Lung (tissue), 11 donors: ENCODE measurements at regions not wholly inside any gene's neighbourhood (a gene's known extent, or its start where the extent isn't known, plus 50 kb on each side); places are given as distances from the start of the nearest gene placed in this dataset.
A peak's percentile ranks its signal among the peaks of the same experiment; 100 is the strongest.

Source experiments
- ATAC-seq: fragments of 200-7000 bp; cut with Tn5 transposase; one replicate; pipeline ENCODE4 v1.9.1; 2020; ENCODE audit warnings: moderate number of reproducible peaks; ENCODE audit not compliant: insufficient read depth, low FRiP score
- DNase-seq, 3 donors: peaks; one replicate each; pipeline ENCODE4 v3.0.0-alpha.2; 2013 to 2017
- H3K27ac ChIP-seq, 2 donors: one replicate each; pipeline ENCODE4 v1.5.1; 2013; ENCODE audit warnings: mild to moderate bottlenecking in 2 of 2, moderate library complexity in 2 of 2, control low read depth in 1 of 2, inconsistent platforms in 1 of 2, low read depth in 1 of 2, low read length in 1 of 2
- H3K27me3 ChIP-seq, 3 donors: one replicate each; pipeline ENCODE4 v1.5.1; 2013; ENCODE audit warnings: low read length in 2 of 3; ENCODE audit not compliant: control insufficient read depth in 3 of 3, insufficient read depth in 3 of 3
- H3K36me3 ChIP-seq, 4 donors: one replicate each; pipeline ENCODE4 v1.5.1; 2013; ENCODE audit warnings: low read length in 4 of 4, mild to moderate bottlenecking in 1 of 4, moderate library complexity in 1 of 4; ENCODE audit not compliant: control insufficient read depth in 4 of 4, insufficient read depth in 4 of 4
- H3K4me1 ChIP-seq, 5 donors: one replicate each; pipeline ENCODE4 v1.5.1; 2013; ENCODE audit warnings: low read length in 5 of 5, mild to moderate bottlenecking in 2 of 5, moderate library complexity in 1 of 5; ENCODE audit not compliant: control insufficient read depth in 5 of 5, insufficient read depth in 5 of 5
- H3K4me3 ChIP-seq: one replicate; pipeline ENCODE4 v1.5.1; 2013; ENCODE audit warnings: mild to moderate bottlenecking, control low read depth, moderate library complexity
- H3K9ac ChIP-seq, 2 donors: one replicate each; pipeline ENCODE4 v1.5.1; 2013; ENCODE audit warnings: low read length in 2 of 2, control low read depth in 1 of 2; ENCODE audit not compliant: insufficient read depth in 1 of 2
- H3K9me3 ChIP-seq, 4 donors: one replicate each; pipeline ENCODE4 v1.5.1; 2013; ENCODE audit warnings: low read length in 3 of 4, mild to moderate bottlenecking in 1 of 4, moderate library complexity in 1 of 4; ENCODE audit not compliant: control insufficient read depth in 4 of 4, insufficient read depth in 3 of 4
- CTCF ChIP-seq: IDR thresholded peaks from 2 replicates; pipeline ENCODE4 v1.5.1; 2012; ENCODE audit warnings: mild to moderate bottlenecking; ENCODE audit errors: control extremely low read depth, extremely low read depth
- WGBS, 2 donors: extraction: QIAGEN DNeasy Blood & Tissue Kit; methylation state at CpG; one replicate each; pipeline ENCODE4 v1.1.7; 2013; 5-methylcytosine and 5-hydroxymethylcytosine counted together
- donor health status: control.
- donor health status: control.
- donor health status: Bipolar disorder and iron deficiency.
- donor health status: healthy.
- donor health status: DM: yes; HTN: yes; CAD: no.

GRCh38 chr7:98685541-98685940, 68.5 kb downstream of the NPTX2 start:
- H3K9me3 ChIP-seq, result peaks cover 0 to 4% (median 2%) of the 10 kb centered on the region in 4 donors
- H3K27me3 ChIP-seq, result no peaks in the 10 kb centered on the region
- H3K36me3 ChIP-seq, result no peaks in the 10 kb centered on the region
- no peak for TF ChIP-seq CTCF
- DNase-seq, result no peak
- no peak overlapping the region for H3K4me3 ChIP-seq
- no peaks in the 10 kb centered on the region for H3K4me1 ChIP-seq
- H3K9ac ChIP-seq, result no peak overlapping the region
- ATAC-seq, result no peak
- no peak overlapping the region for H3K27ac ChIP-seq
- WGBS, 2 donors, result 83 to 90% methylated on average over 8 of the region's 8 CpGs

- H3K36me3 ChIP-seq, result no peaks in the 10 kb centered on the region
- no peak for TF ChIP-seq CTCF
- no peaks in the 10 kb centered on the region for H3K4me1 ChIP-seq
- H3K9ac ChIP-seq, result no peak overlapping the region
- no peak overlapping the region for H3K27ac ChIP-seq
- H3K9me3 ChIP-seq, result peaks cover 0 to 4% (median 2%) of the 10 kb centered on the region in 4 donors
- DNase-seq, result no peak
- no peaks in the 10 kb centered on the region for H3K27me3 ChIP-seq
- ATAC-seq, result no peak
- 47 to 68% methylated on average over 4 of the region's 4 CpGs for WGBS, 2 donors
- H3K4me3 ChIP-seq, result no peak overlapping the region
Observed at GRCh38 chr7:98686466-98687080, 69.5 kb downstream of the NPTX2 start.

- no peak for ATAC-seq
- Histone ChIP-seq H3K9me3 (peaks cover 0 to 4% (median 2%) of the 10 kb centered on the region in 4 donors), H3K9ac (no peak overlapping the region), H3K4me3 (no peak overlapping the region), H3K27ac (no peak overlapping the region), H3K27me3 (no peaks in the 10 kb centered on the region), H3K4me1 (no peaks in the 10 kb centered on the region), H3K36me3 (no peaks in the 10 kb centered on the region)
- TF ChIP-seq CTCF, result no peak
- WGBS, 2 donors, result 71 to 73% methylated on average over 12 of the region's 12 CpGs
- DNase-seq, result peak in 2 of 3 donors; percentile 4 to 18
Observed at GRCh38 chr7:98687111-98687751, 70.1 kb downstream of the NPTX2 start.
